ENCODE measurements at regions not wholly inside any gene's neighbourhood (a gene's known extent, or its start where the extent isn't known, plus 50 kb on each side); places are given as distances from the start of the nearest gene placed in this dataset.

GRCh38 chr2:38438133-38438882, 61.2 kb upstream of the ATL2 start:
- WGBS = 56% methylated on average over 2 of the region's 2 CpGs
- no peaks in the 10 kb centered on the region for H3K27me3 ChIP-seq
- peaks cover 44% of the 10 kb centered on the region for H3K4me1 ChIP-seq
- no peaks in the 10 kb centered on the region for H3K9me3 ChIP-seq
- peak overlapping the region; percentile 72 for H3K27ac ChIP-seq
- no peaks in the 10 kb centered on the region for H3K36me3 ChIP-seq
- H3K4me3 ChIP-seq = no peak overlapping the region
- TF ChIP-seq EP300 (IDR thresholded peaks at IDR 0.05) (no peak), POLR2AphosphoS5 (IDR thresholded peaks at IDR 0.05) (no peak), CTCF (IDR thresholded peaks at IDR 0.05) (no peak), POLR2A (IDR thresholded peaks at IDR 0.05) (no peak)
- DNase-seq (ENCODE audit: low spot score in 2 of 2) = no peak

- Histone ChIP-seq H3K27ac (peak overlapping the region; percentile 62), H3K4me3 (no peak overlapping the region), H3K36me3 (no peaks in the 10 kb centered on the region), H3K9me3 (no peaks in the 10 kb centered on the region), H3K27me3 (no peaks in the 10 kb centered on the region), H3K4me1 (peaks cover 24% of the 10 kb centered on the region)
- DNase-seq (ENCODE audit: low spot score in 2 of 2) = no peak
- TF ChIP-seq CTCF (IDR thresholded peaks at IDR 0.05) = no peak
- no peak for TF ChIP-seq POLR2AphosphoS5 (IDR thresholded peaks at IDR 0.05)
- TF ChIP-seq POLR2A (IDR thresholded peaks at IDR 0.05) = no peak
- TF ChIP-seq EP300 (IDR thresholded peaks at IDR 0.05) = no peak
- WGBS = 77% methylated on average over 2 of the region's 2 CpGs
Observed at GRCh38 chr2:38436227-38436664, 59.2 kb upstream of the ATL2 start.

GRCh38 chr2:38435775-38436174, 58.7 kb upstream of the ATL2 start:
- Histone ChIP-seq H3K27me3 (no peaks in the 10 kb centered on the region), H3K4me1 (peaks cover 19% of the 10 kb centered on the region), H3K9me3 (no peaks in the 10 kb centered on the region), H3K27ac (no peak overlapping the region), H3K36me3 (no peaks in the 10 kb centered on the region), H3K4me3 (no peak overlapping the region)
- 82% methylated on average over 2 of the region's 2 CpGs for WGBS
- TF ChIP-seq POLR2A (IDR thresholded peaks at IDR 0.05) (no peak), POLR2AphosphoS5 (IDR thresholded peaks at IDR 0.05) (no peak), EP300 (IDR thresholded peaks at IDR 0.05) (no peak), CTCF (IDR thresholded peaks at IDR 0.05) (no peak)
- no peak for DNase-seq (ENCODE audit: low spot score in 2 of 2)

GRCh38 chr2:38434595-38434994, 57.5 kb upstream of the ATL2 start:
- no peaks in the 10 kb centered on the region for H3K9me3 ChIP-seq
- H3K36me3 ChIP-seq = no peaks in the 10 kb centered on the region
- H3K27ac ChIP-seq = no peak overlapping the region
- peaks cover 9% of the 10 kb centered on the region for H3K4me1 ChIP-seq
- H3K27me3 ChIP-seq = no peaks in the 10 kb centered on the region
- no peak overlapping the region for H3K4me3 ChIP-seq
- DNase-seq (ENCODE audit: low spot score in 2 of 2) = no peak
- TF ChIP-seq POLR2A (IDR thresholded peaks at IDR 0.05) (no peak), EP300 (IDR thresholded peaks at IDR 0.05) (no peak), CTCF (IDR thresholded peaks at IDR 0.05) (no peak), POLR2AphosphoS5 (IDR thresholded peaks at IDR 0.05) (no peak)

- Histone ChIP-seq H3K36me3 (no peaks in the 10 kb centered on the region), H3K9me3 (no peaks in the 10 kb centered on the region), H3K4me3 (no peak overlapping the region), H3K27ac (no peak overlapping the region), H3K4me1 (peaks cover 8% of the 10 kb centered on the region), H3K27me3 (no peaks in the 10 kb centered on the region)
- no peak for DNase-seq (ENCODE audit: low spot score in 2 of 2)
- TF ChIP-seq POLR2A (IDR thresholded peaks at IDR 0.05) (no peak), CTCF (IDR thresholded peaks at IDR 0.05) (no peak), POLR2AphosphoS5 (IDR thresholded peaks at IDR 0.05) (no peak), EP300 (IDR thresholded peaks at IDR 0.05) (no peak)
- 87% methylated on average over 1 of the region's 1 CpG for WGBS
Observed at GRCh38 chr2:38433607-38433975, 56.5 kb upstream of the ATL2 start.

Data from suprapubic skin (tissue), 4 donors.